GM23248 (cell line): ENCODE measurements at regions not wholly inside any gene's neighbourhood (a gene's known extent, or its start where the extent isn't known, plus 50 kb on each side); places are given as distances from the start of the nearest gene placed in this dataset.

Source experiments
- DNase-seq: peaks from one replicate; pipeline ENCODE4 v3.0.0-alpha.2; 2015
- H2AFZ ChIP-seq: fragments of 200-600 bp; sonication (generic); 2 replicates; pipeline ENCODE4 v1.6.1; 2016; ENCODE audit warnings: antibody characterized with exemption
- H3F3A ChIP-seq: fragments of 200-600 bp; sonication (generic); 2 replicates; pipeline ENCODE4 v1.6.1; 2016; ENCODE audit warnings: mild to moderate bottlenecking, antibody characterized with exemption, mixed run types; ENCODE audit not compliant: insufficient read depth
- H3K27ac ChIP-seq: fragments of 200-600 bp; sonication (generic); 2 replicates; pipeline ENCODE4 v1.5.1; 2016; ENCODE audit warnings: mild to moderate bottlenecking
- H3K27me3 ChIP-seq: fragments of 200-600 bp; sonication (generic); replicated peaks from 2 replicates; pipeline ENCODE4 v1.6.1; 2016; ENCODE audit warnings: mild to moderate bottlenecking; ENCODE audit not compliant: insufficient read depth
- H3K36me3 ChIP-seq: fragments of 200-600 bp; sonication (generic); 2 replicates; pipeline ENCODE4 v1.6.1; 2016; ENCODE audit warnings: low read depth, mild to moderate bottlenecking
- H3K4me1 ChIP-seq: fragments of 200-600 bp; sonication (generic); 2 replicates; pipeline ENCODE4 v1.6.1; 2016; ENCODE audit warnings: mild to moderate bottlenecking; ENCODE audit not compliant: insufficient read depth
- H3K4me2 ChIP-seq: fragments of 200-600 bp; sonication (generic); one replicate; pipeline ENCODE4 v1.6.1; 2016; ENCODE audit warnings: mild to moderate bottlenecking; ENCODE audit not compliant: unreplicated experiment
- H3K4me3 ChIP-seq: fragments of 200-600 bp; sonication (generic); 2 replicates; pipeline ENCODE4 v1.5.1; 2016; ENCODE audit warnings: mild to moderate bottlenecking
- H3K79me2 ChIP-seq: fragments of 200-600 bp; sonication (generic); 2 replicates; pipeline ENCODE4 v1.6.1; 2016; ENCODE audit warnings: mild to moderate bottlenecking; ENCODE audit not compliant: insufficient read depth
- H3K9ac ChIP-seq: fragments of 200-600 bp; sonication (generic); 2 replicates; pipeline ENCODE4 v1.6.1; 2016; ENCODE audit warnings: mild to moderate bottlenecking
- H3K9me2 ChIP-seq: fragments of 200-600 bp; sonication (generic); 2 replicates; pipeline ENCODE4 v1.6.1; 2016; ENCODE audit warnings: mixed run types, mild to moderate bottlenecking, moderate library complexity; ENCODE audit not compliant: insufficient read depth
- H3K9me3 ChIP-seq: fragments of 200-600 bp; sonication (generic); one replicate; pipeline ENCODE4 v1.6.1; 2017; ENCODE audit warnings: low read depth
- H4K20me1 ChIP-seq: fragments of 200-600 bp; sonication (generic); 2 replicates; pipeline ENCODE4 v1.6.0; 2016; ENCODE audit not compliant: insufficient read depth
- EZH2 ChIP-seq: fragments of 200-600 bp; sonication (generic); IDR thresholded peaks from 2 replicates; pipeline ENCODE4 v1.6.1; 2018; ENCODE audit warnings: antibody characterized with exemption, mild to moderate bottlenecking; ENCODE audit not compliant: insufficient read depth, poor library complexity, severe bottlenecking
- EZH2phosphoT487 ChIP-seq: fragments of 200-600 bp; sonication (generic); IDR thresholded peaks from 2 replicates; pipeline ENCODE4 v1.6.1; 2018; ENCODE audit warnings: antibody characterized with exemption, moderate library complexity, mild to moderate bottlenecking, low read depth; ENCODE audit not compliant: insufficient read depth
- WGBS, 2 experiments: methylation state at CpG; one replicate each; pipeline ENCODE4 v1.1.6; 2015 to 2017; ENCODE audit warnings: low lambda C conversion rate in 2 of 2, low coverage in 1 of 2; ENCODE audit errors: missing lambda C conversion rate in 2 of 2; 5-methylcytosine and 5-hydroxymethylcytosine counted together
- in situ Hi-C: fragments of 300-500 bp; cut with MboI; formaldehyde crosslinking; loops from 2 replicates; pipeline ENCODE4 v1.15.0; 2020

- Histone ChIP-seq H2AFZ (no peak overlapping the region), H3K9ac (no peak overlapping the region), H3K36me3 (no peaks in the 10 kb centered on the region), H3K27ac (no peak overlapping the region), H3K4me3 (no peak overlapping the region), H3K27me3 (peaks cover 15% of the 10 kb centered on the region), H4K20me1 (no peaks in the 10 kb centered on the region), H3K9me2 (no peaks in the 10 kb centered on the region), H3K4me1 (no peaks in the 10 kb centered on the region), H3K4me2 (no peak overlapping the region), H3F3A (no peaks in the 10 kb centered on the region), H3K9me3 (no peaks in the 10 kb centered on the region), H3K79me2 (no peaks in the 10 kb centered on the region)
- DNase-seq: no peak
- WGBS, 2 experiments: 6 to 13% methylated on average over 5 of the region's 5 CpGs
- TF ChIP-seq EZH2phosphoT487 (no peak), EZH2 (no peak)
- in situ Hi-C loops: no loop called here
These were observed 59.1 kb upstream of the PDX1 start for GRCh38 chr13:27860743-27861142.

DNA sequence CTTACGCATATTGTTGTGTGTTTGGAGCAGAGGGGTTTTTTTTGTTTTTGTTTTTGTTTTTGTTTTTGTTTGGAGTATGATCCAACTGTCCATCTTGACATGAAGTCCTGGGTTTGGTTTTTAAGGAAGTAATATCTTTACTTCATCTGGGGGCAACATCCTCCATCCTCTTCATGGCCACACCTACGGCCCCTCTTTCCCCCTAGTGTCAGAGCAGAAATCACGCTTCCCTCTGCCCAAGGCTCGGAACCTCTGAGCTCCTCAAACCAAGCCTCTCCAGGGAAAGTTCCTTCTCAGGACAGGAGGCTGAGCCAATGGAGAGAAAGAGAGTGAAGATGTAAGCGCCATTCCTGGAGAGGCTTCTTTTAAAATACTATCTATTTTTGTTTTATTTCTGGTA is 58.6 kb upstream of the PDX1 start:
- 9 to 11% methylated on average over 5 of the region's 5 CpGs for WGBS, 2 experiments
- H3F3A ChIP-seq: no peaks in the 10 kb centered on the region
- no peaks in the 10 kb centered on the region for H3K4me1 ChIP-seq
- no peak overlapping the region for H3K9ac ChIP-seq
- H3K4me2 ChIP-seq: no peak overlapping the region
- in situ Hi-C loops: no loop called here
- H3K79me2 ChIP-seq: no peaks in the 10 kb centered on the region
- H3K4me3 ChIP-seq: no peak overlapping the region
- DNase-seq: no peak
- no peaks in the 10 kb centered on the region for H3K9me2 ChIP-seq
- peaks cover 15% of the 10 kb centered on the region for H3K27me3 ChIP-seq
- H3K9me3 ChIP-seq: no peaks in the 10 kb centered on the region
- no peak overlapping the region for H2AFZ ChIP-seq
- no peaks in the 10 kb centered on the region for H3K36me3 ChIP-seq
- no peak overlapping the region for H3K27ac ChIP-seq
- no peaks in the 10 kb centered on the region for H4K20me1 ChIP-seq
- TF ChIP-seq EZH2phosphoT487 (no peak), EZH2 (no peak)

- in situ Hi-C loops: no loop called here
These were observed 51.0 kb upstream of the PDX1 start for GRCh38 chr13:27868641-27869435.

DNA sequence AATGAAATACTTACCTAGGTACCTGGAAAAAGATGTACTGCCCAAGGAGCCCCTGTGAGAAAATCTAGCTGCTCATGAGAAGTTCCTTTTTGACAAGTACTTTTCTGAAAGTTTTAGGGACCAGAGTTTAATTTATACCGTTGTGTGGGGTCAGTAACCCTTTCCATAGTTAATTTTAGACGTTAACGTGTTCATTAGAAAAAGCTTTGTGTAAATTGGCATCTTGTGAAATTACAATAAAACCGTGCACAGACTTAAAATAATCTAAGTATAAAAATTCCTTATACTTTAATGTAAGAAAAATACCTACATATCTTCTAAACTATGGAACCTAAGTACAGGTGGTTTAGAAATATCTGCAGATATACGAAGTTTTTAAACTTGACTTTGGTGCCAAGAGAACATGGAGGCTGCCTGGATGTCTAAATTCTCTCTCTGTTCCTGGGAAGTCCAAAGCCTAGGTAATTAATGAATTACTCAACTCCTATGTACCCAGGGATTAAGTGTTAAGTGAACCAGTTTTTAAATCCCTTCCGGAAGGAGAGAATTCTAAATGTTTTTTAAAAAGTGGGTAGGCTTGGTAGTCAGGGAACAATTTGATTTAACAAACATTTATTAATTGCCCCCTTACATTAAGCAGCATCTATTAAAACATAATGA is 50.2 kb upstream of the PDX1 start:
- Histone ChIP-seq H3K9me2 (no peaks in the 10 kb centered on the region), H3K4me1 (no peaks in the 10 kb centered on the region), H3K4me3 (no peak overlapping the region), H4K20me1 (no peaks in the 10 kb centered on the region), H3K27ac (no peak overlapping the region), H3K36me3 (no peaks in the 10 kb centered on the region), H2AFZ (no peak overlapping the region), H3K9me3 (no peaks in the 10 kb centered on the region), H3F3A (no peaks in the 10 kb centered on the region), H3K79me2 (no peaks in the 10 kb centered on the region), H3K9ac (no peak overlapping the region), H3K27me3 (peaks cover 10% of the 10 kb centered on the region), H3K4me2 (no peak overlapping the region)
- no peak for DNase-seq
- WGBS, 2 experiments: 18 to 22% methylated on average over 6 of the region's 6 CpGs
- in situ Hi-C loops: no loop called here
- no peak for TF ChIP-seq EZH2phosphoT487
- no peak for TF ChIP-seq EZH2

More at GRCh38 chr13:27868641-27869435, 51.0 kb upstream of the PDX1 start:
- Histone ChIP-seq H3K9me2 (no peaks in the 10 kb centered on the region), H3K9me3 (no peaks in the 10 kb centered on the region), H3K4me3 (no peak overlapping the region), H3K4me1 (no peaks in the 10 kb centered on the region), H3K36me3 (no peaks in the 10 kb centered on the region), H3K79me2 (no peaks in the 10 kb centered on the region), H3F3A (no peaks in the 10 kb centered on the region), H3K4me2 (no peak overlapping the region), H2AFZ (no peak overlapping the region), H3K27ac (no peak overlapping the region), H3K27me3 (peaks cover 10% of the 10 kb centered on the region), H3K9ac (no peak overlapping the region), H4K20me1 (no peaks in the 10 kb centered on the region)
- 12% methylated on average over 9 of the region's 9 CpGs for WGBS, 2 experiments
- peak; percentile 52 for DNase-seq
- no peak for TF ChIP-seq EZH2phosphoT487
- TF ChIP-seq EZH2: no peak
